GM23338 (cell line): ENCODE measurements at regions not wholly inside any gene's neighbourhood (a gene's known extent, or its start where the extent isn't known, plus 50 kb on each side); places are given as distances from the start of the nearest gene placed in this dataset.

ENCODE experiments used
- CREB1 ChIP-seq: fragments of 250-450 bp; sonication (Bioruptor Pico); IDR thresholded peaks from 2 replicates; pipeline ENCODE4 v1.5.0; 2020; ENCODE audit warnings: low read depth, mild to moderate bottlenecking, moderate library complexity
- EZH2 ChIP-seq: fragments of 200-600 bp; sonication (generic); IDR thresholded peaks from one replicate; pipeline ENCODE4 v1.8.0; 2017; ENCODE audit warnings: antibody characterized with exemption, mild to moderate bottlenecking, low read depth; ENCODE audit not compliant: unreplicated experiment
- EZH2phosphoT487 ChIP-seq: fragments of 200-600 bp; sonication (generic); IDR thresholded peaks from one replicate; pipeline ENCODE4 v1.8.1; 2018; ENCODE audit warnings: antibody characterized with exemption; ENCODE audit not compliant: unreplicated experiment
- JUNB ChIP-seq: IDR thresholded peaks from one replicate; pipeline ENCODE4 v1.6.1; 2016; ENCODE audit warnings: antibody characterized with exemption; ENCODE audit not compliant: unreplicated experiment
- NANOG ChIP-seq: IDR thresholded peaks from 2 replicates; pipeline ENCODE4 v1.6.1; 2016; ENCODE audit warnings: antibody characterized with exemption, borderline replicate concordance
- POLR2AphosphoS5 ChIP-seq: IDR thresholded peaks from 2 replicates; pipeline ENCODE4 v1.6.1; 2016; ENCODE audit warnings: antibody characterized with exemption, low read depth
- STAT1 ChIP-seq: IDR thresholded peaks from one replicate; pipeline ENCODE4 v1.6.1; 2016; ENCODE audit warnings: antibody characterized with exemption; ENCODE audit not compliant: unreplicated experiment
- ZNF114 ChIP-seq: fragments of 250-450 bp; sonication (Bioruptor Pico); IDR thresholded peaks from 2 replicates; pipeline ENCODE4 v1.5.0; 2020; ENCODE audit warnings: mild to moderate bottlenecking, moderate library complexity
- ZNF331 ChIP-seq: fragments of 250-450 bp; sonication (Bioruptor Pico); IDR thresholded peaks from 2 replicates; pipeline ENCODE4 v1.5.0; 2020; ENCODE audit warnings: low read depth, mild to moderate bottlenecking, moderate library complexity
- TF ChIP-seq, protein P1 (sequence below), 2 experiments: fragments of 200-600 bp in 1 of 2; sonication (generic) in 1 of 2; conservative IDR thresholded peaks; 2 replicates each; pipeline versions ENCODE4 v1.5.1 to v1.6.1; 2016 to 2017; ENCODE audit warnings: antibody characterized with exemption in 2 of 2, low read depth in 2 of 2, mild to moderate bottlenecking in 2 of 2, moderate library complexity in 1 of 2
- TF ChIP-seq, protein P2 (sequence below): IDR thresholded peaks from one replicate; pipeline ENCODE4 v1.6.1; 2018; ENCODE audit warnings: antibody characterized with exemption; ENCODE audit not compliant: unreplicated experiment
- TF ChIP-seq, protein P3 (sequence below): IDR thresholded peaks from 2 replicates; pipeline ENCODE4 v1.6.1; 2016; ENCODE audit warnings: antibody characterized with exemption
- TF ChIP-seq, protein P4 (sequence below): fragments of 250-450 bp; sonication (Bioruptor Pico); IDR thresholded peaks from 2 replicates; pipeline ENCODE4 v1.5.0; 2020; ENCODE audit warnings: mild to moderate bottlenecking, moderate library complexity

DNA sequence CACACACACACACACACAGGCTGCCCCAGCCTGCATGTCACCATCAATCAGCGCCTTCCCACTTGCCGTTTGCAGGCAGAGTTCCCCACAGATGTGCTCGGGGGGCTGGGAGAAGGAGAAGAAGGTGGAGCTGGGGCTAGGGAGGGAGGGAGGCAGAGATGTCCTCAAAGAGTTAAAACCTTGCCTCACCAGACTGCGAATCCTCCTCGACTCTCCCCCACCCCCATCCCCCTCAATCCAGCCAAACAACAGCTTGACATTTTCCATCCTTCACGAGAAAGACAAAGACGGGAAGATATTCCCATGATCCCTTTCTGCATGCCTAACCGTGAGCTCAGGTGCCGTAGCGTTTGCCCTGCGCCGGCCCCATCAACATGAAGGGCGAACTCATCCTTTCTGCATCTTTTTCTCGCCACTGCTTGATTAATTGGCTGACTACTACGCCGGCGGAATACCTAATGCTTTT lies 365.5 kb downstream of the MIAT start:
- TF ChIP-seq, protein P1, sequence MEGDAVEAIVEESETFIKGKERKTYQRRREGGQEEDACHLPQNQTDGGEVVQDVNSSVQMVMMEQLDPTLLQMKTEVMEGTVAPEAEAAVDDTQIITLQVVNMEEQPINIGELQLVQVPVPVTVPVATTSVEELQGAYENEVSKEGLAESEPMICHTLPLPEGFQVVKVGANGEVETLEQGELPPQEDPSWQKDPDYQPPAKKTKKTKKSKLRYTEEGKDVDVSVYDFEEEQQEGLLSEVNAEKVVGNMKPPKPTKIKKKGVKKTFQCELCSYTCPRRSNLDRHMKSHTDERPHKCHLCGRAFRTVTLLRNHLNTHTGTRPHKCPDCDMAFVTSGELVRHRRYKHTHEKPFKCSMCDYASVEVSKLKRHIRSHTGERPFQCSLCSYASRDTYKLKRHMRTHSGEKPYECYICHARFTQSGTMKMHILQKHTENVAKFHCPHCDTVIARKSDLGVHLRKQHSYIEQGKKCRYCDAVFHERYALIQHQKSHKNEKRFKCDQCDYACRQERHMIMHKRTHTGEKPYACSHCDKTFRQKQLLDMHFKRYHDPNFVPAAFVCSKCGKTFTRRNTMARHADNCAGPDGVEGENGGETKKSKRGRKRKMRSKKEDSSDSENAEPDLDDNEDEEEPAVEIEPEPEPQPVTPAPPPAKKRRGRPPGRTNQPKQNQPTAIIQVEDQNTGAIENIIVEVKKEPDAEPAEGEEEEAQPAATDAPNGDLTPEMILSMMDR (conservative IDR thresholded peaks at IDR 0.05; ENCODE audit: low read depth in 2 of 2), result no peak
- no peak for TF ChIP-seq EZH2
- no peak for TF ChIP-seq POLR2AphosphoS5
- TF ChIP-seq STAT1, result no peak
- no peak for TF ChIP-seq EZH2phosphoT487
- no peak for TF ChIP-seq JUNB
- TF ChIP-seq, protein P2, sequence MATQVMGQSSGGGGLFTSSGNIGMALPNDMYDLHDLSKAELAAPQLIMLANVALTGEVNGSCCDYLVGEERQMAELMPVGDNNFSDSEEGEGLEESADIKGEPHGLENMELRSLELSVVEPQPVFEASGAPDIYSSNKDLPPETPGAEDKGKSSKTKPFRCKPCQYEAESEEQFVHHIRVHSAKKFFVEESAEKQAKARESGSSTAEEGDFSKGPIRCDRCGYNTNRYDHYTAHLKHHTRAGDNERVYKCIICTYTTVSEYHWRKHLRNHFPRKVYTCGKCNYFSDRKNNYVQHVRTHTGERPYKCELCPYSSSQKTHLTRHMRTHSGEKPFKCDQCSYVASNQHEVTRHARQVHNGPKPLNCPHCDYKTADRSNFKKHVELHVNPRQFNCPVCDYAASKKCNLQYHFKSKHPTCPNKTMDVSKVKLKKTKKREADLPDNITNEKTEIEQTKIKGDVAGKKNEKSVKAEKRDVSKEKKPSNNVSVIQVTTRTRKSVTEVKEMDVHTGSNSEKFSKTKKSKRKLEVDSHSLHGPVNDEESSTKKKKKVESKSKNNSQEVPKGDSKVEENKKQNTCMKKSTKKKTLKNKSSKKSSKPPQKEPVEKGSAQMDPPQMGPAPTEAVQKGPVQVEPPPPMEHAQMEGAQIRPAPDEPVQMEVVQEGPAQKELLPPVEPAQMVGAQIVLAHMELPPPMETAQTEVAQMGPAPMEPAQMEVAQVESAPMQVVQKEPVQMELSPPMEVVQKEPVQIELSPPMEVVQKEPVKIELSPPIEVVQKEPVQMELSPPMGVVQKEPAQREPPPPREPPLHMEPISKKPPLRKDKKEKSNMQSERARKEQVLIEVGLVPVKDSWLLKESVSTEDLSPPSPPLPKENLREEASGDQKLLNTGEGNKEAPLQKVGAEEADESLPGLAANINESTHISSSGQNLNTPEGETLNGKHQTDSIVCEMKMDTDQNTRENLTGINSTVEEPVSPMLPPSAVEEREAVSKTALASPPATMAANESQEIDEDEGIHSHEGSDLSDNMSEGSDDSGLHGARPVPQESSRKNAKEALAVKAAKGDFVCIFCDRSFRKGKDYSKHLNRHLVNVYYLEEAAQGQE, result no peak
- TF ChIP-seq, protein P3, sequence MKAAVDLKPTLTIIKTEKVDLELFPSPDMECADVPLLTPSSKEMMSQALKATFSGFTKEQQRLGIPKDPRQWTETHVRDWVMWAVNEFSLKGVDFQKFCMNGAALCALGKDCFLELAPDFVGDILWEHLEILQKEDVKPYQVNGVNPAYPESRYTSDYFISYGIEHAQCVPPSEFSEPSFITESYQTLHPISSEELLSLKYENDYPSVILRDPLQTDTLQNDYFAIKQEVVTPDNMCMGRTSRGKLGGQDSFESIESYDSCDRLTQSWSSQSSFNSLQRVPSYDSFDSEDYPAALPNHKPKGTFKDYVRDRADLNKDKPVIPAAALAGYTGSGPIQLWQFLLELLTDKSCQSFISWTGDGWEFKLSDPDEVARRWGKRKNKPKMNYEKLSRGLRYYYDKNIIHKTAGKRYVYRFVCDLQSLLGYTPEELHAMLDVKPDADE, result no peak
- no peak for TF ChIP-seq CREB1 (CRISPR knock-in tag)
- TF ChIP-seq ZNF114 (CRISPR knock-in tag), result no peak
- TF ChIP-seq, protein P4, sequence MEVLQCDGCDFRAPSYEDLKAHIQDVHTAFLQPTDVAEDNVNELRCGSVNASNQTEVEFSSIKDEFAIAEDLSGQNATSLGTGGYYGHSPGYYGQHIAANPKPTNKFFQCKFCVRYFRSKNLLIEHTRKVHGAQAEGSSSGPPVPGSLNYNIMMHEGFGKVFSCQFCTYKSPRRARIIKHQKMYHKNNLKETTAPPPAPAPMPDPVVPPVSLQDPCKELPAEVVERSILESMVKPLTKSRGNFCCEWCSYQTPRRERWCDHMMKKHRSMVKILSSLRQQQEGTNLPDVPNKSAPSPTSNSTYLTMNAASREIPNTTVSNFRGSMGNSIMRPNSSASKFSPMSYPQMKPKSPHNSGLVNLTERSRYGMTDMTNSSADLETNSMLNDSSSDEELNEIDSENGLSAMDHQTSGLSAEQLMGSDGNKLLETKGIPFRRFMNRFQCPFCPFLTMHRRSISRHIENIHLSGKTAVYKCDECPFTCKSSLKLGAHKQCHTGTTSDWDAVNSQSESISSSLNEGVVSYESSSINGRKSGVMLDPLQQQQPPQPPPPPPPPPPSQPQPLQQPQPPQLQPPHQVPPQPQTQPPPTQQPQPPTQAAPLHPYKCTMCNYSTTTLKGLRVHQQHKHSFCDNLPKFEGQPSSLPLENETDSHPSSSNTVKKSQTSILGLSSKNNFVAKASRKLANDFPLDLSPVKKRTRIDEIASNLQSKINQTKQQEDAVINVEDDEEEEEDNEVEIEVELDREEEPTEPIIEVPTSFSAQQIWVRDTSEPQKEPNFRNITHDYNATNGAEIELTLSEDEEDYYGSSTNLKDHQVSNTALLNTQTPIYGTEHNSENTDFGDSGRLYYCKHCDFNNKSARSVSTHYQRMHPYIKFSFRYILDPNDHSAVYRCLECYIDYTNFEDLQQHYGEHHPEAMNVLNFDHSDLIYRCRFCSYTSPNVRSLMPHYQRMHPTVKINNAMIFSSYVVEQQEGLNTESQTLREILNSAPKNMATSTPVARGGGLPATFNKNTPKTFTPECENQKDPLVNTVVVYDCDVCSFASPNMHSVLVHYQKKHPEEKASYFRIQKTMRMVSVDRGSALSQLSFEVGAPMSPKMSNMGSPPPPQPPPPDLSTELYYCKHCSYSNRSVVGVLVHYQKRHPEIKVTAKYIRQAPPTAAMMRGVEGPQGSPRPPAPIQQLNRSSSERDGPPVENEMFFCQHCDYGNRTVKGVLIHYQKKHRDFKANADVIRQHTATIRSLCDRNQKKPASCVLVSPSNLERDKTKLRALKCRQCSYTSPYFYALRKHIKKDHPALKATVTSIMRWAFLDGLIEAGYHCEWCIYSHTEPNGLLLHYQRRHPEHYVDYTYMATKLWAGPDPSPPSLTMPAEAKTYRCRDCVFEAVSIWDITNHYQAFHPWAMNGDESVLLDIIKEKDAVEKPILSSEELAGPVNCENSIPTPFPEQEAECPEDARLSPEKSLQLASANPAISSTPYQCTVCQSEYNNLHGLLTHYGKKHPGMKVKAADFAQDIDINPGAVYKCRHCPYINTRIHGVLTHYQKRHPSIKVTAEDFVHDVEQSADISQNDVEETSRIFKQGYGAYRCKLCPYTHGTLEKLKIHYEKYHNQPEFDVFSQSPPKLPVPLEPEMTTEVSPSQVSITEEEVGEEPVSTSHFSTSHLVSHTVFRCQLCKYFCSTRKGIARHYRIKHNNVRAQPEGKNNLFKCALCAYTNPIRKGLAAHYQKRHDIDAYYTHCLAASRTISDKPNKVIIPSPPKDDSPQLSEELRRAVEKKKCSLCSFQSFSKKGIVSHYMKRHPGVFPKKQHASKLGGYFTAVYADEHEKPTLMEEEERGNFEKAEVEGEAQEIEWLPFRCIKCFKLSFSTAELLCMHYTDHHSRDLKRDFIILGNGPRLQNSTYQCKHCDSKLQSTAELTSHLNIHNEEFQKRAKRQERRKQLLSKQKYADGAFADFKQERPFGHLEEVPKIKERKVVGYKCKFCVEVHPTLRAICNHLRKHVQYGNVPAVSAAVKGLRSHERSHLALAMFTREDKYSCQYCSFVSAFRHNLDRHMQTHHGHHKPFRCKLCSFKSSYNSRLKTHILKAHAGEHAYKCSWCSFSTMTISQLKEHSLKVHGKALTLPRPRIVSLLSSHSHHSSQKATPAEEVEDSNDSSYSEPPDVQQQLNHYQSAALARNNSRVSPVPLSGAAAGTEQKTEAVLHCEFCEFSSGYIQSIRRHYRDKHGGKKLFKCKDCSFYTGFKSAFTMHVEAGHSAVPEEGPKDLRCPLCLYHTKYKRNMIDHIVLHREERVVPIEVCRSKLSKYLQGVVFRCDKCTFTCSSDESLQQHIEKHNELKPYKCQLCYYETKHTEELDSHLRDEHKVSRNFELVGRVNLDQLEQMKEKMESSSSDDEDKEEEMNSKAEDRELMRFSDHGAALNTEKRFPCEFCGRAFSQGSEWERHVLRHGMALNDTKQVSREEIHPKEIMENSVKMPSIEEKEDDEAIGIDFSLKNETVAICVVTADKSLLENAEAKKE (CRISPR knock-in tag), result no peak
- no peak for TF ChIP-seq ZNF331 (CRISPR knock-in tag)
- TF ChIP-seq NANOG, result no peak
